ENCODE measurements at regions not wholly inside any gene's neighbourhood (a gene's known extent, or its start where the extent isn't known, plus 50 kb on each side); places are given as distances from the start of the nearest gene placed in this dataset.

GRCh38 chr11:25327656-25328055 is 830.8 kb downstream of the LUZP2 start:
- no peak for TF ChIP-seq CTCF (conservative IDR thresholded peaks at IDR 0.05; ENCODE audit: low read depth, low read length)
- TF ChIP-seq EZH2 (IDR thresholded peaks at IDR 0.05; ENCODE audit: borderline replicate concordance, low read depth, low read length, poor library complexity, severe bottlenecking) = no peak
